ENCODE measurements at regions not wholly inside any gene's neighbourhood (a gene's known extent, or its start where the extent isn't known, plus 50 kb on each side); places are given as distances from the start of the nearest gene placed in this dataset.

GRCh38 chrX:45497290-45497689 is 296.6 kb upstream of the DIPK2B start:
- TF ChIP-seq ZNF544 (tag by site-specific recombination; IDR thresholded peaks at IDR 0.05) (no peak), ZNF350 (tag by site-specific recombination; IDR thresholded peaks at IDR 0.05) (no peak), ZNF394 (tag by site-specific recombination; IDR thresholded peaks at IDR 0.05; ENCODE audit: borderline replicate concordance) (no peak), FEZF1 (tag by site-specific recombination; IDR thresholded peaks at IDR 0.05) (no peak)

Data from HEK293 (cell line).